Tibial nerve (tissue), 4 donors: ENCODE measurements at regions not wholly inside any gene's neighbourhood (a gene's known extent, or its start where the extent isn't known, plus 50 kb on each side); places are given as distances from the start of the nearest gene placed in this dataset.

Experiments
- DNase-seq, 2 donors: peaks; one replicate each; pipeline ENCODE4 v3.0.0-alpha.2; 2019; ENCODE audit warnings: low spot score in 2 of 2
- H3K27ac ChIP-seq, 4 donors: fragments of 200-600 bp; sonication (generic) in 3 of 4; one replicate each; pipeline ENCODE4 v1.5.1; 2017 to 2019; ENCODE audit warnings: mild to moderate bottlenecking in 1 of 4
- H3K27me3 ChIP-seq, 2 donors: fragments of 200-600 bp; sonication (generic) in 1 of 2; one replicate each; pipeline versions ENCODE4 v1.5.1 to v1.6.0; 2017 to 2019
- H3K36me3 ChIP-seq, 3 donors: fragments of 200-600 bp; sonication (generic); one replicate each; pipeline ENCODE4 v1.5.1; 2018 to 2019
- H3K4me1 ChIP-seq, 4 donors: fragments of 200-600 bp; sonication (generic) in 3 of 4; one replicate each; pipeline ENCODE4 v1.5.1; 2017 to 2019
- H3K4me3 ChIP-seq, 4 donors: fragments of 200-600 bp; sonication (generic) in 3 of 4; one replicate each; pipeline ENCODE4 v1.5.1; 2017 to 2019; ENCODE audit warnings: mild to moderate bottlenecking in 1 of 4, moderate library complexity in 1 of 4
- H3K9me3 ChIP-seq, 4 donors: fragments of 200-600 bp; sonication (generic) in 3 of 4; one replicate each; pipeline ENCODE4 v1.5.1; 2017 to 2019
- CTCF ChIP-seq, 5 experiments: fragments of 200-600 bp in 3 of 5; fragments of 450-650 bp in 2 of 5; sonication (generic) in 3 of 5; IDR thresholded peaks; one replicate each; pipeline ENCODE4 v1.5.1; 2016 to 2019; ENCODE audit warnings: antibody characterized with exemption in 5 of 5, mild to moderate bottlenecking in 3 of 5, moderate library complexity in 2 of 5
- EP300 ChIP-seq, 2 donors: sonication (generic); formaldehyde crosslinking; IDR thresholded peaks; one replicate each; pipeline ENCODE4 v1.6.1; 2017; ENCODE audit warnings: antibody characterized with exemption in 2 of 2, mild to moderate bottlenecking in 1 of 2
- POLR2A ChIP-seq, 2 donors: fragments of 450-650 bp; IDR thresholded peaks; one replicate each; pipeline ENCODE4 v1.6.1; 2017; ENCODE audit warnings: antibody characterized with exemption in 2 of 2, mild to moderate bottlenecking in 2 of 2, moderate library complexity in 2 of 2
- WGBS, 2 donors: methylation state at CpG; one replicate each; pipeline ENCODE4 v1.1.5; 2018; 5-methylcytosine and 5-hydroxymethylcytosine counted together

GRCh38 chr12:47015381-47015780, 64.0 kb upstream of the PCED1B start:
- TF ChIP-seq POLR2A (IDR thresholded peaks at IDR 0.05) (no peak), EP300 (IDR thresholded peaks at IDR 0.05) (no peak), CTCF (IDR thresholded peaks at IDR 0.05) (no peak)

GRCh38 chr12:47017041-47017713, 62.2 kb upstream of the PCED1B start:
- Histone ChIP-seq H3K27me3 (no peaks in the 10 kb centered on the region), H3K4me1 (no peaks in the 10 kb centered on the region), H3K27ac (no peak overlapping the region), H3K4me3 (no peak overlapping the region), H3K36me3 (no peaks in the 10 kb centered on the region), H3K9me3 (no peaks in the 10 kb centered on the region)
- DNase-seq: no peak
- WGBS, 2 donors: 83 to 85% methylated on average over 6 of the region's 6 CpGs
- TF ChIP-seq EP300 (IDR thresholded peaks at IDR 0.05): no peak
- no peak for TF ChIP-seq CTCF (IDR thresholded peaks at IDR 0.05)
- no peak for TF ChIP-seq POLR2A (IDR thresholded peaks at IDR 0.05)

More at GRCh38 chr12:47015381-47015780, 64.0 kb upstream of the PCED1B start:
- Histone ChIP-seq H3K36me3 (no peaks in the 10 kb centered on the region), H3K9me3 (peaks cover 0 to 5% (median 0%) of the 10 kb centered on the region in 4 donors), H3K27me3 (no peaks in the 10 kb centered on the region), H3K27ac (peak overlapping the region in 1 of 4 donors; percentile 18), H3K4me3 (no peak overlapping the region), H3K4me1 (no peaks in the 10 kb centered on the region)
- 44 to 46% methylated on average over 1 of the region's 1 CpG for WGBS, 2 donors
- DNase-seq: no peak

- Histone ChIP-seq H3K27ac (no peak overlapping the region), H3K27me3 (no peaks in the 10 kb centered on the region), H3K9me3 (no peaks in the 10 kb centered on the region), H3K4me1 (no peaks in the 10 kb centered on the region), H3K36me3 (no peaks in the 10 kb centered on the region), H3K4me3 (no peak overlapping the region)
- 94 to 95% methylated on average over 2 of the region's 2 CpGs for WGBS, 2 donors
- TF ChIP-seq POLR2A (IDR thresholded peaks at IDR 0.05) (no peak), CTCF (IDR thresholded peaks at IDR 0.05) (no peak), EP300 (IDR thresholded peaks at IDR 0.05) (no peak)
- no peak for DNase-seq
Observed at GRCh38 chr12:47017901-47018475, 61.4 kb upstream of the PCED1B start.

GRCh38 chr12:47020211-47020821, 59.1 kb upstream of the PCED1B start:
- no peak for TF ChIP-seq CTCF (IDR thresholded peaks at IDR 0.05)
- no peak for TF ChIP-seq POLR2A (IDR thresholded peaks at IDR 0.05)
- no peak for TF ChIP-seq EP300 (IDR thresholded peaks at IDR 0.05)
- H3K4me3 ChIP-seq: no peak overlapping the region
- no peaks in the 10 kb centered on the region for H3K4me1 ChIP-seq
- H3K9me3 ChIP-seq: no peaks in the 10 kb centered on the region
- no peaks in the 10 kb centered on the region for H3K27me3 ChIP-seq
- 67 to 70% methylated on average over 7 of the region's 7 CpGs for WGBS, 2 donors
- H3K27ac ChIP-seq: no peak overlapping the region
- H3K36me3 ChIP-seq: no peaks in the 10 kb centered on the region
- DNase-seq: no peak

GRCh38 chr12:47021298-47021697, 58.1 kb upstream of the PCED1B start:
- 49 to 50% methylated on average over 2 of the region's 2 CpGs for WGBS, 2 donors
- DNase-seq: peak in 1 of 2 donors; percentile 56
- TF ChIP-seq CTCF (IDR thresholded peaks at IDR 0.05) (peak; percentile 46 to 70 (median 63)), POLR2A (IDR thresholded peaks at IDR 0.05) (no peak), EP300 (IDR thresholded peaks at IDR 0.05) (no peak)
- H3K27me3 ChIP-seq: no peaks in the 10 kb centered on the region
- H3K9me3 ChIP-seq: no peaks in the 10 kb centered on the region
- H3K36me3 ChIP-seq: no peaks in the 10 kb centered on the region
- no peak overlapping the region for H3K27ac ChIP-seq
- no peak overlapping the region for H3K4me3 ChIP-seq
- H3K4me1 ChIP-seq: no peaks in the 10 kb centered on the region
